DMS53 treated with DMSO at 0.1 percent for 48 hours (cell line): ENCODE measurements at regions not wholly inside any gene's neighbourhood (a gene's known extent, or its start where the extent isn't known, plus 50 kb on each side); places are given as distances from the start of the nearest gene placed in this dataset.
A peak's percentile ranks its signal among the peaks of the same experiment; 100 is the strongest.
"Not testable (repeated sequence)": the region's sequence is repeated elsewhere in the genome, so short reads cannot be mapped to it uniquely, and the experiment has no call there.

Experiments
- DNase-seq: peaks from one replicate; lab custom pipeline; 2025; ENCODE audit not compliant: unreplicated experiment; lab: John Stamatoyannopoulos, UW

GRCh38 chr11:15300341-15300740 is 185.6 kb downstream of the INSC start:
- DNase-seq = no peak

GRCh38 chr11:15307619-15308024 is 192.9 kb downstream of the INSC start:
- DNase-seq = no peak

- DNase-seq = no peak
Observed at GRCh38 chr11:15308840-15309239, 194.1 kb downstream of the INSC start.

DNA sequence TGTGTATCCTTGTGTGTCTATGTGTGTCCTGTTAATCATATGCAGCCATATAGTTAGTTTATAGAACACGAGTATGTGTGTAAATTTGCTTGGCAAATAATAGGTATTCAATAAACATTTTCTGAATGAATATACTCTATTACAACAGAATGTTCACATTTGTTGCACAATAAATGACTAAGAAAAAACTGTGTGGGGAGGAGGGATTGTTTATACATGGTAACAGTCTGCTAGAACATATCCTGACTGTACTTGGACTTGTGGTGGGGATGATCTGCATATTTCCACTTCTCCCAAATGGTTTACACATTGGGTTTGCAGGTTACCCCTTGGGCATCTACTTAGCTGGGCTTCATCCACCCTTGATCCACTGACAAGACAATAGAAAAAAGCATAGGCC is 194.6 kb downstream of the INSC start:
- no peak for DNase-seq

GRCh38 chr11:15313862-15314261 is 199.1 kb downstream of the INSC start:
- no peak for DNase-seq

GRCh38 chr11:15318814-15319213 is 204.1 kb downstream of the INSC start:
- DNase-seq = no peak

GRCh38 chr11:15326520-15326919 is 211.8 kb downstream of the INSC start:
- DNase-seq = no peak

DNA sequence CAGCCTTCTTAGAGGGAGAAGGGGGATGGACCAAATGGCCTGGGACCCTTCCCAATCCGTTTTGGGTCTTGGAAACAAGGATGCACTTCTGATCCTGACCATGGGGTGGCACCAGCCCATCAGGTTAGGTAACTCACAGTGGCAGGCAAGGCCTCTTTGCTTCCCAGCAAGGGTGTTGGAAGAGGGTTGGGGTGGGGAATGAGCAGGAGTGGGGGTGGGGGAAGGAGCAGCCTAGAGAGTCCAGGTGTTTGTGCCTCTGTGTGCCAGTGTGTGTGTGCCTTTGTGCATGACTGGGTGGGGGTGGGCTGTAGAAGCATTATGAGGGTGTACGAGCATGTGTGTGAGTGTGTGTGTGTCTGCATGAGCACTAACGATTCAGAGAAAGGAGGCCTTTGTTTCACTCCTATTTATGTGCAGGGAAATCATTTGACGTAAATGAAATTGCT is 213.1 kb downstream of the INSC start:
- peak; percentile 7 for DNase-seq

DNA sequence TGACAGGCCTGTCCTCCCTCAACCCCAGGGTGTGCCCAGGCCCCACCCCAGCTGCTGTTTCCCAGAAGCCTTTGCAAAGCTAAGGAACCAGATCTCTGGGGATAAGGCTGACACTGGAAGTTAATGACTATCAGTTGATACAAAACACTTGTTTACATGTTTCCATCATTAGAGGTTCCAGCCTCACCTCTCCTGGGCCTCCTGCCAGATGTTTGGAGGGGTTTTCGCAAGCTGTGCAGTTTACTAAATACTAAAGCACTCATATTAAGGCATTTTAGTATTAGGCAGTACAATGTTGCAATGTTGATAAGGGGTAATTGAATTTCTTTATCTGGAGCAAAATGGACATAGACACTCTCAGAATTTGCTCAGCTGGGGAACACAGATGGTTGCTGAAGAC is 218.7 kb downstream of the INSC start:
- no peak for DNase-seq

- no peak for DNase-seq
Observed at GRCh38 chr11:15334766-15335165, 220.0 kb downstream of the INSC start.

DNA sequence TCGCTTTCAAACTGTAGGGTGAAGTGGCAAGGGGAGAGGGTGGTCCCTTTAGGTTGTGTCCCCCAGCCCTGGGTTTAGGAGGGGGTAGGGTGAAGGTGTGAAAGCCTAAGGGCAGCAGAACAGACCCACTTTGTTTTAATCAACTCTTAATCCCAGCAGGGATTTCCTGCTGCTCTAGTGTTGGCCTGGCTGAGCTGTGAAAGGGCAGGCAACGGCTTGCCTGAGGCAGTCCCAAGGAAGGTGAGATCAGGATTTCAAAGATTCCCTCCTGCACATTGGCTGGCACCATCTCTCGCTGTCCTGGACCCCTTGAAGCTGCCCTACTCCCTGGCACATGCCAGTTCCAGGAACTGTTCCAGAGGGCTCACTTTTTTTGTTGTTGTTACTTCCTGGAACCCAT is 221.3 kb downstream of the INSC start:
- no peak for DNase-seq

GRCh38 chr11:15339302-15339701 is 224.6 kb downstream of the INSC start:
- DNase-seq = no peak

GRCh38 chr11:15341587-15341986 is 226.9 kb downstream of the INSC start:
- no peak for DNase-seq

DNA sequence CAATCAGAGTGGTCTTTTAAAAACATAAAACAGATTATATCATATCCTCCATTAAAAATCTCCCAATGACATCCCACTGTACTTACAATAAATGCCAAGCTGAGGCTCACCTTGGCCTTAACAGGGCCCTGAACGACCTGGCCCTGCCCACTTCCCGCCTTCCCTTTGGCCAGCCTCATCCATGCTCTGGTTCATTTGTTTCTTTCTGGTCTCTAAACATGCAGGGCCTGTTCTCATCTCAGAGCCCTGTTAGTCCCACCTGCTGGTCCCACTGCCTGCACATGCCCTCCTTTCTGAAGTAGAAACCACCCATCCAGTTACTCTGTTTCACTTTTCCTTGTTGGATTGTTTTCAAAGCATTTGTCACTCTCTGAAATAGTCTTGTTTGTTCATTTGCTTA is 227.4 kb downstream of the INSC start:
- DNase-seq = no peak

- DNase-seq = no peak
Observed at GRCh38 chr11:15346907-15347306, 232.2 kb downstream of the INSC start.

GRCh38 chr11:15347969-15348734 is 233.4 kb downstream of the INSC start:
- no peak for DNase-seq

GRCh38 chr11:15349413-15349812 is 234.7 kb downstream of the INSC start:
- DNase-seq = no peak

GRCh38 chr11:15361316-15361715 is 246.6 kb downstream of the INSC start:
- DNase-seq = no peak

- DNase-seq = not testable (repeated sequence)
Observed at GRCh38 chr11:15365286-15365685, 250.6 kb downstream of the INSC start.

DNA sequence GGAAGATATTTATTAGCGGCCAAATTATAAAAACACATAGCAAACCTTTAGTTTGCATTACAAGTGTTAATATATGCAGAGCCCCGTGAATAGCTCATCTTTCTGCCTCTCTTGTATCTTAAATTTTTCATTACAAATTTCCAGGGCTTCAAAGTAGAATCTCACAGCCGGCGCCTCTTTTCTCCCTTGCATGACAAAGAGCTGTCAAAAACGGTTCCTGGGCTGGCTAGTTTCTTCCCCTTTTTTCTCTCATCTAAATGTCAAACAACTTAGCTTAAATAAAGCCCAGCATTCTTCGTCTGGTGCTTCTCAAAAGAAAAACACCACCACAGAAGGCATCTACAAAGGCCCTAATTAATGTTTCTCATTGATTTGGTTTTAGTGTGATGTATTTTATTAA is 253.0 kb downstream of the INSC start:
- no peak for DNase-seq

GRCh38 chr11:15370495-15371147 is 255.9 kb downstream of the INSC start:
- no peak for DNase-seq

DNA sequence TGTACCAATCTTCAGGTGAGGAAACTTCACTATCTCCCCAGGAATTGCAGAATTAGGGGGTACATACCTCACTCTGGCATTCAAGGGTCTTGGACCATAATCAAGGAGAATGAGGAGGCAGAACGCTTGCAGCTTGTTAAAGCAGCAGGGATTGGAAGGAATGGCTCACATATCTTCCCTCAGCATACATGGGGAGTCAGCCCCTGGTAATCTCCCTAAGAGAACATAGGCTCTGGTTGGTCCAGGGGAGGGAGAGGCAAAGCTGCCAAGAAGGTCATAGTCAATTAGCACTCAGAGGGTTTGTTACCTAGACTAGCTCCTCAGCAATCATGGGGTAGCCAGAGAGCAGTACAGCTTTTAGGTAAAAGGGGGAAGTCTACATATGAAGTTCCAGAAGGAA is 256.8 kb downstream of the INSC start:
- no peak for DNase-seq

GRCh38 chr11:15374418-15374817 is 259.7 kb downstream of the INSC start:
- no peak for DNase-seq
